Fibroblast of mammary gland (primary cell): ENCODE measurements at regions not wholly inside any gene's neighbourhood (a gene's known extent, or its start where the extent isn't known, plus 50 kb on each side); places are given as distances from the start of the nearest gene placed in this dataset.
"Not testable (repeated sequence)": the region's sequence is repeated elsewhere in the genome, so short reads cannot be mapped to it uniquely, and the experiment has no call there.

Source experiments
- DNase-seq: peaks from one replicate; pipeline ENCODE4 v3.0.0-alpha.2; 2010; ENCODE audit warnings: low read depth
- H3K4me3 ChIP-seq: 2 replicates; pipeline ENCODE4 v1.5.1; 2011; ENCODE audit warnings: low read depth, mild to moderate bottlenecking, low read length, moderate library complexity; ENCODE audit not compliant: control insufficient read depth
- CTCF ChIP-seq: conservative IDR thresholded peaks from 2 replicates; pipeline ENCODE4 v1.5.1; 2011; ENCODE audit warnings: low read depth, low read length, inconsistent platforms; ENCODE audit not compliant: control insufficient read depth, insufficient read depth

GRCh38 chr3:22373182-22373581 lies 622.2 kb upstream of the ZNF385D start:
- no peak for DNase-seq
- TF ChIP-seq CTCF = no peak
- H3K4me3 ChIP-seq = no peak overlapping the region

GRCh38 chr3:22373827-22374226 lies 622.8 kb upstream of the ZNF385D start:
- no peak for DNase-seq
- no peak for TF ChIP-seq CTCF
- H3K4me3 ChIP-seq = no peak overlapping the region

GRCh38 chr3:22377421-22377820 lies 626.4 kb upstream of the ZNF385D start:
- H3K4me3 ChIP-seq = no peak overlapping the region
- TF ChIP-seq CTCF = no peak
- peak; percentile 83 for DNase-seq

GRCh38 chr3:22378869-22379268 lies 627.9 kb upstream of the ZNF385D start:
- no peak for TF ChIP-seq CTCF
- DNase-seq = no peak
- no peak overlapping the region for H3K4me3 ChIP-seq

- DNase-seq = no peak
- TF ChIP-seq CTCF = no peak
- no peak overlapping the region for H3K4me3 ChIP-seq
Observed at GRCh38 chr3:22380253-22380652, 629.2 kb upstream of the ZNF385D start.

GRCh38 chr3:22381564-22381963 lies 630.6 kb upstream of the ZNF385D start:
- not testable (repeated sequence) for H3K4me3 ChIP-seq, DNase-seq

GRCh38 chr3:22383285-22383684 lies 632.3 kb upstream of the ZNF385D start:
- DNase-seq = no peak
- no peak overlapping the region for H3K4me3 ChIP-seq
- no peak for TF ChIP-seq CTCF

- no peak overlapping the region for H3K4me3 ChIP-seq
- DNase-seq = no peak
- TF ChIP-seq CTCF = no peak
Observed at GRCh38 chr3:22386107-22386506, 635.1 kb upstream of the ZNF385D start.
